HG02840 (cell line): ENCODE measurements at regions not wholly inside any gene's neighbourhood (a gene's known extent, or its start where the extent isn't known, plus 50 kb on each side); places are given as distances from the start of the nearest gene placed in this dataset.

Source experiments
- ATAC-seq: cut with Tn5 transposase; IDR thresholded peaks from one replicate; pipeline ENCODE4 v1.9.1; 2021; ENCODE audit warnings: mild to moderate bottlenecking, moderate library complexity, moderate number of reproducible peaks; ENCODE audit not compliant: unreplicated experiment, low FRiP score

DNA sequence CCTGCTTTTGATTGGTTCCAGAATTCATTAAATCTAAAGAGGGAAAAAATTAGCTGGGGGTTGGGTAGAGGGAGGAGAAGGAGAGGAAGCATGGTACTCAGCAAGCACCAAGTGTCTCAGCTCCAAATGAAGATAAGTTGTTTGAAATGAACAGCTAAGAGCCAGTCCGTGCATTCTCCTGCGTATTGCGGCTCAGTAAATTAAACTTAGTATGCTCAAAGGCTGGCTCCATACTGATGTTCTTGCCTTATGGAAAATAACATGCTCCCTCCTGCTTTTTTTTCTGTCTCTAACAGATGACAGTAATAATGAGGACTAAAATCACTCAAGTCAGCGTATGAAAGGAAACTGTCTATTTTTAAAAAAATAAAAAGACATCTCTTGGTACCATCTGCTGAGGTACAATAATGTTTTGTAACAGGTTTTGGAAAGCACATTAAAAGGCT, 161.0 kb downstream of the SPATA31D1 start:
- ATAC-seq, result no peak

- no peak for ATAC-seq
Observed at GRCh38 chr9:82152181-82152580, 163.6 kb downstream of the SPATA31D1 start.

- no peak for ATAC-seq
Observed at GRCh38 chr9:82153032-82153431, 164.5 kb downstream of the SPATA31D1 start.

DNA sequence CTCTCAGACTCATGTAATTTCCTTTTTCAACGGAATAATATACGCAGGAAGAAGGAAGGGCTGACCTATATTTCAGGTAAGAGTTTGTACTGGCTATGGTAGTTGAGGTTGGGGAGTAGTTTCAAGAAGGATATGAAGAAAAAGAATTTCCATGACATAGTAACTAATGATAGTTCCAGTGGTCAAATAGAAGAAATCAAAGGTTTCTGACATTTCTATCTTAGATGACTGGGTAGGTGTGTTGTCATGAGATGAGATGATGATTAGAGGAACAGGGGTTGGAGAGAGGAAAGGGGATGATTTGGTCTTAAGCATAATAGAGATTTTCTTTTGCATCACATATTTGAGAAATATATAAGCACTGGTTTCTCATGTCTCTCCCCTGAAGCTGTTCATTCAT, 166.0 kb downstream of the SPATA31D1 start:
- ATAC-seq, result no peak

DNA sequence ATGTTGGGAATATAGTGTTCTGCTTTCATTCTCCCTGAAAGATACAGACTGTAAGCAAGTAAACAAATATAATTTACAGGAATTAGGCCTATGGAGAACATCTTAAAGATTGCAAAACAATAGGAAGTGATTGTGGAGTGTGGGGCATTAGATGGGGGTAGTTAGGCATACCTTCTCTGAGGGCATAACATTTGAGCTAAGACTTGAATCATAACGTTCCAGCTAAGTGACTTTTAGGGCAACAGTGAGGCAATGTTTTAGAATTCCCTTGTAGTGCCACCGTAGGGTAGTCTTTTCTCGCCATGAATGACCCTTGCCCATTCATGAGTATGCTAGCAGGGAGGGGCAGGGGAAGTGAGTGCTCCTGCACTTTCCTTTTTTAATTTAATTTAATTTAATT, 173.3 kb downstream of the SPATA31D1 start:
- no peak for ATAC-seq

DNA sequence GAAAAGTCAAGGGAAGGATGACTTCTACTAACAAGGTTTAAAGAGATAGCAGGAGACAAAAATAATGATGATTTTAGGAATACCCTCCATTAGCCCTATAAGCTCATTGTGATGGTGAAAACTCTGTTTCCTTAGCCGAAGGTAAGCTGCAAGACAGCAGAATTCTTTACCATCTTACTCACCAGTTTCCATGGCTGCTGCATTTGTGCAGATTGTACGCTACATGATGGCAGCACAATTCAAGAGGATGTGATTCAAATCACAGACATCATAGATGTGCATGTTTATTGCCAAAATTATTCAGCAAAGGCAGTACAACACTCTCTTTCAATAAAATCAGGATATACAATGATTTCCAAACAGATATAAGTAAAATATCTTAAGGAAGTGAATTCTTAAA, 175.6 kb downstream of the SPATA31D1 start:
- no peak for ATAC-seq

GRCh38 chr9:82167296-82167695, 178.7 kb downstream of the SPATA31D1 start:
- ATAC-seq, result no peak

DNA sequence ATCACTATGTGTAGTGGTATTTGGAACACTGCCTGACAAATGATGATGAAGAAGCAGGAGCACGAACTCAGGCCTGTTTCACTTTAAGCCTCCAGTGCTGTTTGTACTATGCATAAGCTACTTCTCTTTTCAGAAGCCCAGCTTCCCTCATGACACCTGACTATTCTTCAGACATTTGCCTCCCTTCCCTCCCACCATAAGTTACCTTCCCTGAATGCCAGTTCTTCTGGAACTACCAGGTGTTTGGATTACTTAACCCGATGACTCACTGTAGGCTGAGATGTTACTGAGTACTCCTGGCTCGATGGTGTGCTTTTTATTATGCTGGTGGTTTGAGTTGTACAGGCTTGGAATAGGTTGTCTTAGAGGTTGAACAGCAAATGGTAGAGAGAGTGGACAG, 180.0 kb downstream of the SPATA31D1 start:
- no peak for ATAC-seq

DNA sequence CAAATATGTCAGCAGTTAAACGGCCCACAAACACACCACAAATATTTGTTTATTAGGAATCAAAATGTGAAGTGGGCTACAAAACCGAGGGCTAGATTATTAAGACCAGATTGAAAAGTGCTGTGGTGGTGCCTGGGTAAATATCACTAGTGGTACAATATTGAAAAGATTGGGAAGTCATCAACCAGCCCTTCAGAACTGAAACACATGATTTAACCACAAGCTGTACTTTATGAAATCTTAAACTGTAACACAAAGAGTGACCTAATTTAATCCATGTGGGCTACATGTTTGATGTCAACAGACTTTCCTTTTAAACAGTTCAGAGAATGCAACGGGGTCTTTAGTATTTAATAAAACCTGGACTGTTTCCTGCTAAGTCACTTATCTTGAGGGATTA, 182.3 kb downstream of the SPATA31D1 start:
- no peak for ATAC-seq

DNA sequence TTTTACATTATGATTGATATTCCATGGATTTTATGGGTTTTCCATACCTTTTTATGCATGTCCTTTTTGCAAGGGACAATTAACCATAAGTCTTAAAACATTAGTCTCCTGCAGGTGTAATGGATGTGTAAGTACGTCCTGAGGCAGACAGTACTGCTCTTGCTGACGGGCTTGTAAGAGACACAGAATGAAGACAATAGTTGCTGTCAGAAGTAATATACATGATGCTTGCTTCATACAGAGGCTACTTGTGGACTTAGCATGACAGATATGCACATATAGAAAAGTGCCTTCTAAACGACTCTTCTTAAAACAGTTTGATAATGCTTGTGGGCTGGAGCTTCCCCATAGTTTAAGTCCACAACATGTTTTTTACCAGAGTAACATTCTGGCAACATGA, 182.7 kb downstream of the SPATA31D1 start:
- no peak for ATAC-seq

GRCh38 chr9:82180711-82181110, 192.1 kb downstream of the SPATA31D1 start:
- no peak for ATAC-seq

DNA sequence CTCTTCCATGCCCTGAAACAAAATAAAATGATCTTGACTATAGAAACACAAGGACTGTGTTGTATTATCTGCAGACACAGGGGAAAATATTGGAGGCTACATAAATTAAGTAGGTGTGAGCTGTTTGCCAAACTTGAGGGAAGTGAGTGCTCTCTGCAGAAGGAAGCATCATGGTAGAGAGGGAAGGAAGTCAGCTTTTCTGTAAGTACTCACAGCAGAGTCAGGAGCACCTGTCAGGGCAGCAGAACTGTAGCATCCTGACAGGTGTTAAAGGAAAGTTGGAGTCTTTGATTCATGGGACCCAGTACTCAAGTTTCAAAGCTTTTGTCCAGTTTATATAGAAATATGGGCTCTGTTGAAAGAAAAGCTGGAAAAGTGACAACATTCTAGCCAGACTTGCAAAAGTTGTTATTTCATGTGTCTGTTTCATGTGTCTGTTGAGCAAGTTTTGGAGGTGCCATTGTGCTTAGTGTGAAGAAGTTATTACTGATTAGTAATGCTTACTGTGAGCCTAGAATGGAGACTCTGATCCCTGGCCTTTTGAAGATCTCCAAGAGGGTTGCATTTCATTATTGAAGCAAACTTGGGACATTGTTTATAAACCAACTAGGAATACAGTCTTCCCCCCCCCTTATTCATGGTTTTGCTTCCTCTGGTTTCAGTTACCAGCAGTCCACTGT, 194.7 kb downstream of the SPATA31D1 start:
- no peak for ATAC-seq

GRCh38 chr9:82184524-82184923, 196.0 kb downstream of the SPATA31D1 start:
- ATAC-seq, result no peak

GRCh38 chr9:82188817-82189216, 200.2 kb downstream of the SPATA31D1 start:
- ATAC-seq, result no peak

- no peak for ATAC-seq
Observed at GRCh38 chr9:82191082-82191770, 202.7 kb downstream of the SPATA31D1 start.

GRCh38 chr9:82192211-82192610, 203.6 kb downstream of the SPATA31D1 start:
- ATAC-seq, result no peak

DNA sequence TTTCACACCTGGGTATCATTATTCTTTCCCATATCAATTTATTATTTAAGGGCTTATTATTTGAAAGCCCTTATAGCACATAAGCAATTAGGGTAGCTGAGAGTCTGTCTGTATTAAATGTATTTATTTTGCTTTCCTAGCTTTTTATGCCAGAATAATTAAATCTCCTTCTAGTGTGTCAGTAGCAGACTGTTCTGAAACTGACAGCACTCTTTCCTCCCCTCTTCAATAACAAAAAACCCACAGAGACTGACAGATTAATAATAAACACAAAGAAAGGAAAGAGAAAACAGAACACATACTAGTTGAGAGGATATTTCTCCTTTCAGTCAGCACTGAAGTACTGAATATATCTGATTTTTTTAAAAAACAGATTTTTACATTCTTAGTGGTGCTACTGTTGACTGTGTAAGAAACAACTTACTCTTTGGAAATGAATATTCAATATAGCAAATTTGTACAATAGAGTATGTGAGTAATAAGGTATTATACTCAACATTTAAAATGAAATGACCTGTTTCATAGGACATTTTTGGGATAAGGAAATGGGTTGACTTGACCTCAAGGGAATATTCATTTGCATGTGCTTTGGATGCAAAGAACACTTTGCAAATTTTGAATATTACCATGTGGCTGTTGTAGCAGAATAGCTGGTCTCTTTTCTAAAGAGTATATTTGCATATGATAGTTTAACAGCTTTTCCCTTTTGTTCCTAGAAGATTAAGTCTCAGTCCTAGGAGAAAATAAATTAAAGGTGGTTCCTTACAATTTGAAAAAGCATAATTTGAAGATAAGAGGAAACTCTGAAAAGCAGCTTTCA, 208.3 kb downstream of the SPATA31D1 start:
- no peak for ATAC-seq

GRCh38 chr9:82201196-82201595, 212.6 kb downstream of the SPATA31D1 start:
- ATAC-seq, result no peak

DNA sequence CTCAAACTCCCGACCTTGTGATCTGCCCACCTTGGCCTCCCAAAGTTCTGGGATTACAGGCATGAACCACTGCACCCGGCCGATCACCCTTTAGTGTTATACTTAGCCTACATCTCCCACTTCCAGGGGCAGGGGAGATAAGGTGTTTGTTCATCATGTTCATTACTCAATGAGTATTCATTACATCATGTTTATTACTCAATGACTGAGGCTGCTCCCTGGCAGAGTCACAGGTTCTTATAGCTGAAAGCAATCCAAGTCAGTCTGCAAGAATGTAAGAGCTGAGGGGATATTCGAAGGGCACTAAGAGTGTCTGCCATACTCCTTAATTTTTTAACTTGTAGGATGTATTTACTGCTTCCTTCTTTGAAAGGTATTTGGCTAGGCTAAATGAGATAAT, 214.2 kb downstream of the SPATA31D1 start:
- ATAC-seq, result no peak

- ATAC-seq, result no peak
Observed at GRCh38 chr9:82206490-82206889, 217.9 kb downstream of the SPATA31D1 start.

DNA sequence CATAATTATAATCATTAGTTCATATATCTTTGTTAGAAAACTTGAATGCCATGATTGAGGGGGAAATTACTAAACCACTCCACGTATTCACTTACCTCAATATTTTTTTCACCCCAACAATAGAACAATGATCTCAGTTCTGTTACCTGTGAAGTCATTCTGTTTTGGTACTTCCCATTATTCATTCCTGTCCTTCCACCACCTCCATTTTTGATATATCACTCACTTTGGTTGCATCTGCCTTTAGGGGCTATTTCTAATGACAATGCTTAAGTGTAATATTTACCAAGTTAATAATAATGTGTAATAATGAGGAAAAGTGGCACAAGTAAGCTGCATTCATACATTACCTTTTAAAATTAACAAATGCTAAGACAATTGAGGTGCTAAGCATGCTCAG, 218.4 kb downstream of the SPATA31D1 start:
- no peak for ATAC-seq
